HG02981 (cell line): ENCODE measurements at regions not wholly inside any gene's neighbourhood (a gene's known extent, or its start where the extent isn't known, plus 50 kb on each side); places are given as distances from the start of the nearest gene placed in this dataset.

Experiments
- ATAC-seq: cut with Tn5 transposase; IDR thresholded peaks from one replicate; pipeline ENCODE4 v1.9.1; 2021; ENCODE audit warnings: mild to moderate bottlenecking, moderate library complexity; ENCODE audit not compliant: unreplicated experiment

DNA sequence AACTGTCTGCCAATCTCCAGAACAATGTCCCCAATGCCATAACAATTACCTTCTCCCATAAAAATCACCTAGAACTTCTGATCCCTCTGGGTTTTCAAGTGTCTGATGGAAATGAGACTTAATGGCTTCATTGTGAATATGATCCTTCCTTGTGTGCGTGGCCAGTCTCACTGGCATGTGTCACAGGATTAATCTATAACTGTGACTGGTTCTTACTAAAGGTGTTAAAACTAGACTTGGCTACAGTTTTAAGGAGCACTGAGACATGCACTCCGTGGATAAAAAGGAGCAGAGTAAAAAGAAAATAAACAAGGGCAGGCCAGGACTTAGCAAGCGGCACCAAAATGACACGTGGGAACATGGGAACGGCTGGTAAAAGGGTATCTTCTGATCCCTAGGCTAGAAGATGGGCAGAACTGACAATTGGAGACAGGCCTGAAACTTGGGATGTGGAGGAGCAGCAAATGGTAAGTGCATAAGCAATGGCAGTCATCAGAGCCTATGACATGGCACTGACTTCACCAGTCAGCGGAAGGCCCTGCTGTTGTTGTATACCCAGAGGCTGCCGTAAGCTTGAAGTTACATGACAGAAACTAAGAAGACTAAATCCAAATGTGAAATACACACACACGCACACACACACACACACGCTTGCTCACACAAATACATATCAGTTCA lies 256.6 kb upstream of the NOCT start:
- ATAC-seq, result no peak

DNA sequence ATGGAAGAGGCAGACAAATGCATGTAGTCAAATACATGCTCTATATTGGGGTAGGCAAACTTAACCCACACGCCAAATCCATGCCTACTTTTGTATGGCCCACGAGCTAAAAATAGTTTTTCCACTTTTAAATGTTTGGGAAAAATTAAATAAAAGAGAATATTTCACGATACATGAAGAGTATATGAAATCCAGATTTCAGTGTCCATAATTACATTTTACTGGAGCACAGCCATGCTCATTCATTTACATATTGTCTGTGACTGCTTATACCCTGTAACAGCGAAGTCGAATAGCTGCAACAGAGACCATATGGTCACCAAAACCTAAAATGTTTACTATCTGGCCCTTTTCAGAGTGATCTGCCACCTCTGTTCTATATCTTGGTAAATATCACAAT lies 257.4 kb upstream of the NOCT start:
- ATAC-seq, result no peak

DNA sequence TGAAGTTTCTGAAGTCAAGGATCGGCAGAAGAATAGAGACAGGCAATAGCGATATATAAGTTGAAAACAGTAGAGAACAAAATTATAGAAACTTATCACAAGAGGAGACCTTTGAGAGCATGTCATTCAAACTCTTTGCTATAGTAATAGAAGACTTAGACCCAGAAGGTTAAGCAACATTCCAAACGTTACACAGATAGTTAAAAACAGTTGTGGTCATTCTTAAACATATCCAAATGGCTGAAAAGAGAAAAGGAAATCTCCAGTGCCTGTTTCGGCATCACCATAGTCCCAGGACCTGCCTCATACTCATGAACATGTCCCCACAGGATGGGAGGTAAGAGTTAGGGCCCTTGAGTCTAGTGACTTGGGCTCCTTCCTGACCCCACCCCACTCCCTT lies 258.1 kb upstream of the NOCT start:
- ATAC-seq, result no peak

DNA sequence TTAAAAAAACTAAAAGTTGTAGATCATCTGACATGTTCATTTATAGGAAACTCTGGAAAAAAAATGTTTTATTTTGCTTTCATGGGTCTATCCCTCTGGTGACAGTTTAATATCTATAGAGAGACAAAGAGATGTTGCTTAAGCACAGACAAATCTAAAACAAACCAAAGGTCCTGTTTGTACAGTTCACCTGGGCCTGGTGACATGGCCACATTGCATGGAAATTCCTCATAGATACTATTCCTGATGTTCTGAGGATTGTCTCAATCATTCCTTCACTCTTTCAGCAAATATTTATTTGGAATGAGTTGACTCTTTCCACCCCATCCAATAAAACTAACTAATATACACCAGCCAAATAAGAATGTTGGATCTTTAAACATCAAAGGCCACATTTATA lies 259.1 kb upstream of the NOCT start:
- ATAC-seq, result no peak

DNA sequence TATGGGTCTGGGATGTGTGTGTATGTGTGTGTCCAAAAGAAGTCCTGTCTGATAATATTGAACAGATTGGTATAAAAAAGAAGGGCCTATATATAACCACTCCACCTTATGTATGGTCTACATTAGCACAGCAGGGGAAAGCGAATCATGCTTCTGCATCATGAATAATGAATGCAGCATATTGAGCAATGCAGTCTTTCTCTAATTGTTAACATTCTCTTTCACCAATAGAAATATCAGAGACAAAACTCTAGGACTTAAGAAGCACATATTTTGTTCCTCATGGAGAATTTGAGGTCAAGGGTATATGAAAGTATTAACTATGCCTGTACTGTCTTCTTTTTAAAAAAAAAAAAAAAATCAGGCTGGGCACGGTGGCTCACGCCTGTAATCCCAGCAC lies 264.3 kb upstream of the NOCT start:
- no peak for ATAC-seq

DNA sequence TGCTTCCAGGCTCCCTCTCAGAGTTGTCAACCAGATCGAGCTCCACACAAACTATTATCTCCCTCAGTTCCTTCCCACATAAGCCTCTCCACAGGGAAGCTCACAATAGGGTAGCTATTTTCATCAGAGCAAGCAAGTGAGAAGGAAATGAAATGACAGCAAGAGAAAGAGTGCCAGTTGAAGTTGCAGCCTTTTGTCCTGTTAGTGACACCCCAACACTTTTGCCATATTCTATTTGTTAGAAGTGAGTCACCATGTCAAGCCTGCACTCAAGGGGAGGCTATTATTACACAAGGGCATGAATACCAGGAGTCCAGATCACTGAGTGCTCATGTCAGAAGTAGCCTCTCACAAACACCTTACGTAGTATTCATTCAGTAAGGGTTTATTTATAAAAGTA lies 266.3 kb upstream of the NOCT start:
- no peak for ATAC-seq

DNA sequence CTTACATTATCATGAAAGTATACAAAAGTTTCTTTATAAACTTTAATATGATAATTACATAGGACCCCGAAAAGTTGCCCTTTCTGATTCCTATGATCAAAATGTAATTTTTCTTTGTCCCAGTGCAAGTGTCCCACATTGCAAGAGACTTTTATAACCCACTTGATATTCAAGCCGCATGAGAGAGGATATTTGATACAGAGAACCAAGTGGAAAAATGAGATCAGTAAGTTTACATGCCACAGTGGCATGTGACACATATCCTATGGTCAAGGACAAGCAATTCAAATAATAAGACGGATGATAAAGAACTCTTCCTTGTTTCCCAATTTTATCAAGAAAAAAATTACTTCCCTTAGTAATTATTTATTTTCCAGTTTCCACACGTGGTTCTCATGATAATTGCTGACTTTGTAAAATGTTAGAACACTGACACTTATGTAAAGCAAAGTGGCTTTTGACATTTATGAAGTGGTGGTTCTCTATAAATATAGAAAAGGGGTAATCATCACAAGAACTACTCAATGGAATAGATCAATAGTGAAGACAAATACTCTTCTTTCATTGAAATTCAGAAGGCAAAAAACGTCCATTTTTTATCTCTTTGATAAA lies 273.7 kb upstream of the NOCT start:
- ATAC-seq, result no peak

DNA sequence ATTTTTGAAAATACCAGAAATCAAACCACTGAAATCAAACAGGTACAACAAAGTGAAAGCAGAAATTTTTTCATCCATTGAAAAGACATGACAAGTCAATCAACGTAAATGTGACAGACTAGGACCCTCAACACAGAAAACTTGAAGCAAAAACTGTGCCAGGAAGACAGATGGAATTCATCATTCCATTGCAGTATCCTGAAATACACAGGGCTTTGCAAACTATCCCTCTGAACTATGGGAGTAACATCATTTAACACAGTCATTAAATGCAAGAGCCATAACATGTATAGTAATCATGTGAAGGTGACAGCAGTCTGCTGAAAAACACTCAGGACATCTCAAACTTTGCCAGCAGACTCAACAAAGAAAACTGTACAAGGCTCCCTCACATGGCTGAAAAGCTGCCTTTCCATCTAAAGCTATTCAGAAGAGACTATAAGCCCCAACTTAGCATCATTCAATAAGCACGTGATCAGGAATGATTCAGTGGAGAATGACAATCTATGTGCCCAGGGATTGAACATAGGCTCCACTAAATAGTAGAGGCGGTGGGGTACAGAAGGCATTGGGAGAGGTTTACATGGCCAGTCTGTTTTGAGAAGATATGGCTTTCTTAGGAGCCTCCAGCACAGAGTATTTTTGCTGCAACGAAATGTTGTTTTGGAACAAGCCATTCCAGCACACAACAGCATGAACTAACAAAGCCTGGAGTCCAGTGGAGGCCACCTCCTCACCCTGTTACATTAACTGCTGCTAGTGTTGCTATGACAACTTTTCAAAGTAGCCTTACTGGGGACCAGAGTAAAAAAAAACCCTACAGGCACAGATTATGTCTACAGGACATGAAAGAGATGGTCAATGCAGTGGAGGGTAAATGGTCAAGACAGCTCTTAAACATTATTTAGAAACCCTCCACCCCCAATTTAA lies 274.5 kb upstream of the NOCT start:
- ATAC-seq, result no peak

DNA sequence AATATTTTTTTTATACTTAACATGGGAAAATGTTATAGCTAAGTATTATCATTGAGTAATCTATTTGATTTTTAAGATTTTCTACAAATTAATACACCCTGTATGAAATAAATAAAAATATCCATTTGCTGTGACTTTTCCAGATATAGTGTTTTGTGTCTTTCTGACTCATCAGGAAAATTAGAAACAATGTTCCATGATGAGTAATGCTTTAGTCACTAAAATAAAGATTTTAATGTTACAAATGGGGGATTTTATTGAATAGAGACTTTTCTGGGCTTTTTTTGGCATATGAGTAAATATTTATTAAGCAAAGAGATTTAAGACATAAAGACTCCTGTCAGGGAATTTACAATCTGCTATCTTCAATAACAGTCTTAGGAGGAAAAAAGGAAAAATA lies 279.2 kb upstream of the NOCT start:
- no peak for ATAC-seq

DNA sequence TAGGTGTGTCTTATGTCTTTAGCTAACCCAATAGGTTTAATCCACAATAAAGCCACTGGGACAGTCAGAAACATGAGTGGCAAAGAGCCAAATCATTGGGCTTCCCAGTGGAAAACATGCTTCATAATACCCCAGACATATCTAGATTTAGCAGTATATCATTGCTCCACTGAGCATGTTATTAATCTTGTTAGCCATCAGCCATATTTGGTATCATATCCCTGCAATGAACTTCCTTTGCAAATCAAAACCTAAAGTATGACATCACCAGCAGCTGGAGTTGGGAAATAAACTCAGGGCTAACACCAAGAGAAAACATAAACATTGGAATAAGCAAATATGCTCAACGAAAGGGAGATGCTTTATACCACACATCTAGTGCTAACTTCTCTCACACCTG lies 280.8 kb upstream of the NOCT start:
- ATAC-seq, result no peak

DNA sequence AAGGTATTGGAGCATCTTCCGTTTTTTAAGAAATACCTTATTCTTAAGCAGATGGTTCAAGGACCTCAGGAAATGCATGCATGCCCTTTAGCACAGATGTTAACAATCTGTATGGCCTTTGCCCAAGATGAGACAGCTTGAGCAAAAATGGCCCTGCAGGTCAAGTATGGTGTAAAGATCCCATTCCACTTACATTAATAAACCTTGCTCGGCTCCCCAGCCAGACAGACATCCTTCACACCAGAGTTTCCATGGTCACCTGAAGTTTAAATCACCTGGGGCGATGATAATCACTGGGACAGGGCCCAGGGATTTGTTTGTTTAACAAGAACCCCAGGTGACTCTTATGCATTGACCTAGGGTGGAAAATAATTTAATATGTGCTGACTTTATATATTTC lies 287.0 kb upstream of the NOCT start:
- no peak for ATAC-seq

DNA sequence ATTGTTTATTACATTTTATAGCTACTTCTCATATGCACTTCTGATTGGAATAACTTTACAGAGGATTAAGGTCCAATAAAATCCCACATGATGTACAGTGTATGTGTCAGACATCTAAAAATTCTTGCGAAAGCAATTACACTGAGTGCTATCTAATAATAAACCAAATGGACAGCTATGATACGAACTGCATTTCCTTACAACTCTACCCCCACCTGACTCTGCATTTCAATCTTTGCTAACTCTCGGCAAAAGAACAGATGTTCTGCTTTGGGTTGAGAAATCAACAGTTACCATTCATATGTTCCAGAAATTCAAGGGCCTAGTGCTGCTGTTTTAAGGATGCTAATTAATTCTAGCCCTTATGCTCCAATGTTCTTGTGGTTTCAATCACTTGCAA lies 287.9 kb upstream of the NOCT start:
- ATAC-seq, result no peak

DNA sequence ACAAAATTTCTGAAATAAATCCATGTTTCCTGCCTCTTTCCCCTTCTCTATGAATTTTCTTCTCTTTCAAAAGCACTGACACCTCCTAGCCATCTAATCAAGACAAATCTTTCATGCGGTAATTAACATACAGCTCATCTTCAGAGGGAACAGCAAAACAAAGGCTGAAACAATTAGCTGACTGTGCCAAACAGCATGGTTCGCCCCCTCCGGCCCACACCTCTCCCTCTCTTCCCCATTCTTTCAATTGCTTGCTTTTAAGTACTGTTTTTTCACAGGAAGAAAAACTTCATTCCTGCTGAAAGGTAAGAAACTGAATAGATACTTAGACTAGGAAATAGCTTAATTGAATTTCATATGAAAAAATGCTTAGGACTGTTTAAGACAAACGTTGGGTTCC lies 291.1 kb upstream of the NOCT start:
- ATAC-seq, result no peak

DNA sequence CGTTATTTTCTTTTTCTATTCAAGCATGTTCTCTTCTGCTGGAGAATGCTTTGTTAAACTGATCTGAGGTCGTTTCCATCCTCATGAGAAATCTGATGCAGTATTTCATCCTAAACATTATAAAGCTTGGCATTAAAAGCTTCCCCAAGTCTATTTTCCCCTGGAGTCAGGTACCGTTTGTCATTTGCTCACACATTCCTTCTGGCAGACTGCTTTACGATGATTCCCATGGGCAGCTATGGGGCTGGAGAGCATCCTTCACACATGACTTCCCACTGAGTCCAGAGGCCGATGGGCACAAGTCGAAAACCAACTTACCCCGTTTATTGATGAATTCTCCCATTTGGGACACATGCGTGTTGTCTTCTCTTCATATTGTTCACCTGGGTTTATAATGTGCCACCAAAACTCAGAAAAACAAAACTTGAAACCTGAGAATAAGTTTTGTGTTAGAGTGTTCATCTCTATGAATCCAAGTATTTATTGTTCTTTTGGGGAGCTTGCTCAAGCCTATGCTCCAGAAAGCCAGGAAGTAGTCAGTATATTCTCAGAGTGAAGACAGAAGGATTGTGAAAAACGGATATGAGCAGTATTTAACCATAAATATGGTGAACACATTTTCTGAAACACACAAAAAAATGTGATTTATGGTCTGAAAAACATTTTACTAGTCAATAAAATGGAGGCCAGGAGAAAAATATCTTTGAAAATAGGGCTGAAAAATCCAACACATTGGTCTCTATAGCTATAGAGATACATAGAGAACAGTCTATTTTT lies 298.8 kb upstream of the NOCT start:
- ATAC-seq, result no peak

DNA sequence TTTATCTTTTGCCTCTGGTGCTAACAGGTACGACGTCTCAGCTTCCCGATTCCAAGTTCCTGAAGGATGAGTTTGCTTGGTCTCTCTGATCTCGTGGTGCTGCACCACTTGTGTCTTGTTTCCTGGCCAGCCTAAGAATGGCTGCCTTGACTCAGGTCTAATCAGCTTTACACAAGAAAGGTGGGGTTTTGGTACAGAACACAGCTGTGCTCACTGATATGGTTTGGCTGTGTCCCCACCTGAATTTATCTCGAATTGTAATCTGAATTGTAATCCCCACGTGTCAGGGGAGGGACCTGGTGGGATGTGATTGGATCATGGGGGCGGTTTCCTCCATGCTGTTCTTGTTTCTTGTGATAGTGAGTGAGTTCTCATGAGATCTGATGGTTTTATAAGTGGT lies 305.3 kb upstream of the NOCT start:
- ATAC-seq, result no peak

DNA sequence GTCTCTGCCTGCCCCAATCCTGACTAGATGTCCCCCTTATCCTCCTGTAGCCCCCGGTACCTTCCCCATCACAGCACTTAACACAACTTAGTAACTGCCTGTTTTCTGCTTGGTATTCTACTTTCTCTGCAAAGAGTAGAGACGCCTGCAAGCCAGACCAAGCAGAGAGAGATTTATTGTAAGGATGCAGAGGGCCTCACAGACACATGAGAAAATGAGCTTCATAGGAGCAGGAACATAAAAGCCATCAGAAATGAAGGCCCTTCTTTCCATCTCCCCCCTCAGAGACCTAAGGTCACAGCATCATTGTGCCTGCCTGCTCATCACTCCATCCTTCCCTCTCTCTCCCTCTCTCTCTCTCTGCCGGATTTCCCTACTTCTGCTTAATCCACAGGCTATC lies 305.7 kb upstream of the NOCT start:
- no peak for ATAC-seq

DNA sequence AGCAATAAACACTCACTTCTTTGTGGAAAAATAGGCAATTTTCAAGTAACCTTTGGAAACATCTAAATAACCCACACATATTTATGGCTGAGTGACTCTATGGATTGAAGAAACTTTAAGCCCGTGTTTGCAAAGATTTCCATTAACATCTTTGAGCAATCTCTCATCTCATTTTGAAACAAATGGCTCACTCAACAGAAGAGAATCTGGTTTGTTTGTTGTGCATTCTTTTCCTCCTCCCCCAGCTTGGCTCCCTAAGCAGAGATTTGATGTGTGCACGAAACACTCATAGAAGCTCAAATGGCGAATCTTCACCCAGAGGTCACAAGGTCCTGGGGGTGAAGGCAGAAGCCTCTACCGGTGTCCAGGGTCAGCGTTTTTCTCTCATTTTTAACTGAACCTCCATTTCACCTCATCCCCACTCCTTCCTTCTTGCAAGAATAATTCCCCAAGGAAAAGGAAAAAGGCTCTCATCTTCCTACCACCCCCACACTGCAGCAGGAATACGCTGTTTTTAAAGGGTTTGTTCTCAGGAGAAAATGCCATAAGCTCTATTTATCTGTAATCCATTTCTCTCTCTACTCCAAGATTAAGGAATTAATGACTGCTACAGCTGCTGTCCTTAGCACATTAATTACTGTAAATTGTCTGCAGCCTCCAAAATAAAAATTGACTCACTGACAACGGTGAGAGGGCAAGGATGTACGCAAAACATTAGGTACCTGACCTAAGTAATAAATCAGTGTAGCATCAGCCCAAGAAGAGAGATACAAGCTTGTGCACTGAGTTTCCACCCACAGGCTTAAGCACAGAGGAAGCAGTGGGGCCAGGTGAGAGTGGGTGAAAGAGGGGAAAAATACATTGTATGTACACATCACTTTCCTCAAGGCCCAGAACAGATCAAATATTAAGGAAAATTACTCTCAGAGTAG lies 307.6 kb upstream of the NOCT start:
- ATAC-seq, result no peak

DNA sequence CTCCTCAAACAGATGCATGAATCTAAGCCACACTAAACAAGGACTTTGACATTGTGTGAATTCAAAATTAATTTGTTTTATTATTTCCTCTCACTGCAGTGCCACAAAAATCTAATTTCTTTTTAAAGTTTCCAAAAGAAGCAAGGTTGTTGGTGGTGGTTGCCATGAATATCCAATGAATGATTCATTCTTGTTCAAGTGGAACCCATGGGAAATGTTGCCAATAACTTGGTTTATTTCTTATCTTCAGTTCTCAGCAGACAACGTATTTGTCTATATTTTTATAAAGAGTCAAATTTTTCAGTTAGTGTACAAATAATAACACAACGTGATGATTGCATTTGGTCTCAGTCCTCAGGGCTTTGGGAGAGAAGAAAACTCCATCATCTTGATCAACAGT lies 309.4 kb upstream of the NOCT start:
- no peak for ATAC-seq

DNA sequence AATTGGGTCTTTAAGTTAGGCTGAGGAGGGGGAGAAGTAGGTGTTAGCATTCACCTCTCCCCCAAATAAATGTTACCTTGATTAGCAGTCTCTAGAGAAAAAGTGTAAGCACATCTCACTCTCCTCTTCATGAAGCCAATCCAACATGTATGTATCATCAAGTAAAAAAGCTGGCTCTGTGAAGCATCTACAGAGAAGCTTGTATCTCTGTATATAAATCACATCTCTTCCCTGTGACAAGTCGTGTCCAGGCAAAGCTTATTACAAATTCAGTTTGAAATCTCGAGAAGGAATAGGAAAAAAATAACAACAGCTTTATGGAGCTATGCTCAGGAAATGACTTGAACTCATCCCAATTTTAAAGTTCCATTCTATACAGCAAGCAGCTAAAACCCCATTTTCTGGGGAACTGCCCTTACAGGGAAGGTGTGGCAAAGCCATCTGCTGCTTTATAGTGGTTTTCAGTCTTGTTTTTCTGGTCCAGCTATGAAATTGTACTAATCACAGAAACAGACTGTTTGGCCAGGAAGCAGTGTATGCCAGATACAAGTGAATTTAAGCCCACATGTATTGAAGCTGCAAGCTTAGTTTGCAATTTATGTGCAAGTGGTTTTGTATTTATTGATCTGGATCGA lies 313.3 kb upstream of the NOCT start:
- ATAC-seq, result no peak

DNA sequence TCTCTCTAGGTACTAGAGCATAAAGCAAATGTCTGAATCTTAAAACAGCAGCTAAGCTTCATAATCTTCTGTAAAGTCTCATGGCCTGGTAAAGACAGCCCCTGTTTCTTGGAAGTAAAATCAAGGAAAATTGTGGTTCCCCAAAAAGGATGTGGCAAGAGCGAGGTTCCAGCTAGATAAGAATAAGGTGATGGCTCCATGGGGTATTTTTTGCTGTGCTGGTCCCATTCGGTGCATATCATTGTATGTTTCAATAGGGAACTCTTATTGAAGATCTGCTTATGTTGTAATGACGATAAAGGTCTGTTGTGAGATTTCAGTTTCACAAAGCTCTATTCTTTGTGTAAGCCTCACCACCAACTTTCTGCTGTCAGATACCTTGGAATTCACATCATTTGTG lies 316.9 kb upstream of the NOCT start:
- ATAC-seq, result no peak
